NT2/D1 (cell line): ENCODE measurements at regions not wholly inside any gene's neighbourhood (a gene's known extent, or its start where the extent isn't known, plus 50 kb on each side); places are given as distances from the start of the nearest gene placed in this dataset.

Experiments
- DNase-seq: peaks from one replicate; pipeline ENCODE4 v3.0.0-alpha.2; 2011; ENCODE audit warnings: low read depth, low spot score
- H3K27me3 ChIP-seq: 2 replicates; pipeline ENCODE4 v1.6.0; 2011; ENCODE audit warnings: mild to moderate bottlenecking; ENCODE audit not compliant: insufficient read length, insufficient read depth
- H3K36me3 ChIP-seq: 2 replicates; pipeline ENCODE4 v1.6.1; 2011; ENCODE audit warnings: mild to moderate bottlenecking, low read length, mixed read lengths; ENCODE audit not compliant: insufficient read depth, insufficient read length
- H3K4me1 ChIP-seq: 2 replicates; pipeline ENCODE4 v1.5.1; 2011; ENCODE audit not compliant: insufficient read depth, insufficient read length
- H3K4me3 ChIP-seq: 2 replicates; pipeline ENCODE4 v1.5.1; 2011; ENCODE audit warnings: low read depth; ENCODE audit not compliant: insufficient read length
- H3K9ac ChIP-seq: 2 replicates; pipeline ENCODE4 v1.6.0; 2011; ENCODE audit warnings: low read depth; ENCODE audit not compliant: insufficient read length
- H3K9me3 ChIP-seq: 2 replicates; pipeline ENCODE4 v1.5.1; 2011; ENCODE audit warnings: mild to moderate bottlenecking, low read length; ENCODE audit not compliant: insufficient read depth
- SUZ12 ChIP-seq: IDR thresholded peaks from 2 replicates; pipeline ENCODE4 v1.6.1; 2011; ENCODE audit not compliant: insufficient read length, insufficient read depth; ENCODE audit errors: extremely low read depth
- YY1 ChIP-seq: IDR thresholded peaks from 2 replicates; pipeline ENCODE4 v1.6.1; 2011; ENCODE audit not compliant: insufficient read length, insufficient read depth
- ZNF274 ChIP-seq: IDR thresholded peaks from 2 replicates; pipeline ENCODE4 v1.6.1; 2011; ENCODE audit warnings: mild to moderate bottlenecking, low read depth, low read length

DNA sequence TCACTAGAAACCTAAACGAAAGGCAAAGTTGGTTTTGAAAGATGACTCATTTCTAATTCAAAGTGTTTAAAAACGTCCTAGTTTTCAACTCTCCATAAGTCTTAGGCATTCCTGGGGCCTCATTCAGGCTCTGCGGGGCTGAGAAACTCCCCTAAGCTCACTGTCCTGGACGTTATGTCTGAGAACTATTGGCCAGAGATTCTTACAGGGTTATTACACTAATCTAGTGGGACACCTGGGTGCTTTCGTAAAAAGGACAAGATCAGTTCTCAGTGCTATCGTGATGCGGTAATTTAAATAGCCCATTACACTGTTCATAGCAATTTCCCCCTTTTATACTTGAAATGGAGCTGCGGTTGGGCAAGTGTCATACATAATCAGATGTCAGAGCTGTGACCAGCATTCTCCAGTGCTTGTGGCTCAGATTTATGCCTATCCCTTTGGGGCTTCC is 280.9 kb downstream of the QKI start:
- H3K9ac ChIP-seq, result no peak overlapping the region
- H3K4me3 ChIP-seq, result no peak overlapping the region
- no peaks in the 10 kb centered on the region for H3K27me3 ChIP-seq
- DNase-seq, result no peak
- no peaks in the 10 kb centered on the region for H3K4me1 ChIP-seq
- no peaks in the 10 kb centered on the region for H3K36me3 ChIP-seq
- no peaks in the 10 kb centered on the region for H3K9me3 ChIP-seq
- TF ChIP-seq ZNF274 (no peak), SUZ12 (no peak), YY1 (no peak)

DNA sequence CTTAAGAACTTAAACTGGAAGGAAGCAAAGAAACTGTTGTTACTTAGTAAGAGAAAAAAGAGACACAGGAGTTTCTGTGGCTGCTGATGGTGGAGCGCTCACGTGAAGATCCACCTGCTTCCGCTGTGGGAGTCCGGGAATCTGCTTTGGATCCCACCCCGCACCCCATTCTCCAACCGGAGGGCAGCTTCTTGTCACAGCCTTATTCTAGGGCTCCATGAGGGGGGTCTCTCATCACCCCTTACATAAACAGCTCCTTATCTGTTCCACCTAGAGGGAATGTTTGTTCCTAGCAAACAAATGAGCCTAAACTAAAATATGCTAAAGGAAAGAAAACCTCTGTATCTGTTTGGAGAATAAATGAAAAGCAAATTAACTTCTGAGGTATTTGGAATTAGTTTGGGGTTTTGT is 280.5 kb downstream of the QKI start:
- Histone ChIP-seq H3K36me3 (no peaks in the 10 kb centered on the region), H3K9ac (no peak overlapping the region), H3K4me1 (no peaks in the 10 kb centered on the region), H3K9me3 (no peaks in the 10 kb centered on the region), H3K4me3 (no peak overlapping the region), H3K27me3 (no peaks in the 10 kb centered on the region)
- TF ChIP-seq YY1 (no peak), SUZ12 (no peak), ZNF274 (no peak)
- DNase-seq, result no peak

DNA sequence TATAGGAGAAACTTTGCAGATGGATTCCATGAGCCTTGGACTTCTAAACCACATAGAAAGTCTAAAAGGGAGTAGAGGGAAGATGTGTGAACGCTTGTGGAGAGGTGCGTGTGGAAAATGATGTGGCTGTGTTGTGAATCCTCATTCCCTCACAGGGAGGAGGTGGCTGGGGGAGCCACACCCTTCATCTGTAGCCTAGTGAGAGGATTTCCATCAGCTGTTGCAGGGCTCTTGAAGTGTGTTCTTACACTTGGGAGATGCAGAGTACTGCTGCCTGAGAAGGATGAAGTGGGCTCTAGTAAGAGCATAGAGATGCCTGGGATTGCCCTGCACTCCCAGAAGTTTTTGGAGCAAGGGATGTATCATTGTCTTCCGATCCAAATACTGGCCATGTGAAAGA is 279.6 kb downstream of the QKI start:
- no peaks in the 10 kb centered on the region for H3K4me1 ChIP-seq
- no peaks in the 10 kb centered on the region for H3K27me3 ChIP-seq
- DNase-seq, result no peak
- no peaks in the 10 kb centered on the region for H3K9me3 ChIP-seq
- no peaks in the 10 kb centered on the region for H3K36me3 ChIP-seq
- no peak for TF ChIP-seq YY1
- TF ChIP-seq ZNF274, result no peak
- no peak for TF ChIP-seq SUZ12
- no peak overlapping the region for H3K9ac ChIP-seq
- no peak overlapping the region for H3K4me3 ChIP-seq

DNA sequence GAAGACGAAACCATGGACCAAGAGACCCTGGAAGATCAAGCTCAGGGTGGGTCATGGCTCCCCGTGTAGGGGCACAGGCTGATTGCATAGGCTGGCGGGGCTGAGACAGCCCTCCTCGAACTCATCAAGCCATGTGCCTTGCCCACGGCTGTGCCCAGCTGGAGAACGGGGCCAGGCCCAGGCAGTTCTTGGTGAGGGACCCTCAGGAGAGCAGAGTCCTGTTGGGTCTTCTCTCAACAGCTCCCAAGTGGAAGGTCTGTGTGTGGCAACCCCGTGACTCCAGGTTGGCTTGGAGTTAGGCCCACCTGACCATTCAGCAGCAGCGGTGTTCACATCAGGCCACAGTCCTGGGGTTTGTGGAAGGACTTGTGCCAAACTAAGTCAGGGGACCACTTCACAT is 276.5 kb downstream of the QKI start:
- TF ChIP-seq YY1 (no peak), SUZ12 (no peak), ZNF274 (no peak)
- no peaks in the 10 kb centered on the region for H3K36me3 ChIP-seq
- H3K4me3 ChIP-seq, result no peak overlapping the region
- DNase-seq, result no peak
- no peak overlapping the region for H3K9ac ChIP-seq
- H3K9me3 ChIP-seq, result no peaks in the 10 kb centered on the region
- H3K27me3 ChIP-seq, result no peaks in the 10 kb centered on the region
- no peaks in the 10 kb centered on the region for H3K4me1 ChIP-seq

DNA sequence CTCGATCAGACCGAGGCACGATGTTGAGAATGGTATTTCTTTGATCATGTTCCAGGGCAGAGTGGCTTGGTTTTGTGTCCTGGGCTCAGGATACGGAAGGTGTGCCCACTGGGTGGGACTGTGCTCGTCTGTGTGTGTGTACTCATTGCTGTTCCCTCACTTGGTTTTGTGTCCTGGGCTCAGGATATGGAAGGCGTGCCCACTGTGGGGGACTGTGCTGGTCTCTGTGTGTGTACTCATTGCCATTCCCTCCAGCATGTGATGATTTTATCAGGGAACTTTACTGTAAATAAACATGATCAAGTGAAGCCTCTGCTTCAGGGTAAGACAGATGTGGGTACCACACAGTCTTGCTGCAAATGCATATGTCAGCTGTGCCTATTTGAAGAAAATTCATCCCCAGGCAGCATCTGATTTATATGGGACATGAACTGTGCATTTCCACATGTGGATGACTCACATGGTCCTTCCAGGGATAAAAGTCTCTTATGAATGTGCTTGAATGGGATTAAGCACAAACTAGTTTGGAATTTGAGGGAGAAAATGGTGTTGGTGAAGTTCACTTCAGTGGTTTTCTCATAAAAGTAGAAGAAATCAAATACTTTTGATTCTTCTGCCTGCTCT is 274.3 kb downstream of the QKI start:
- H3K9ac ChIP-seq, result no peak overlapping the region
- TF ChIP-seq SUZ12, result no peak

DNA sequence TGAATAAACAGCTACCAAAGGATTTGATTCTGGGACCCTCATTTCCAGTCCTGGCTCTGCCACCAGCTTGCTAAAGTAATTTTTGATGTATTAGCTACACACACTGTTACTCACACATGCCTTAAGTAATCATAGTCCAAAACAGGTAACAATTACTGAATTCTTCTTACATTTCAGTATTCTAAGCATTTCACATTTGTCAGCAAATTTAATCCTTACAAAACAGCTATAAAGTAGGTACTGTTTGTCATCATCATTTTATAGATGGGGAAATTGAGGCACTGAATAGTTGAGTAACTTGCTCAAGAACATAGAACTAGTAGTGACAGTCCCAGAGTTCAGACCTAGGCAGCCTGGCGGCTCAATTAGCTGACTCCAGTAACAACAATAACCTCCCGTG is 272.6 kb downstream of the QKI start:
- Histone ChIP-seq H3K36me3 (no peaks in the 10 kb centered on the region), H3K9ac (no peak overlapping the region), H3K4me3 (no peak overlapping the region), H3K9me3 (no peaks in the 10 kb centered on the region), H3K27me3 (no peaks in the 10 kb centered on the region), H3K4me1 (no peaks in the 10 kb centered on the region)
- TF ChIP-seq ZNF274 (no peak), SUZ12 (no peak), YY1 (no peak)
- DNase-seq, result no peak

More for the DNA sequence above, 274.3 kb downstream of the QKI start:
- DNase-seq, result no peak
- H3K36me3 ChIP-seq, result no peaks in the 10 kb centered on the region
- no peak overlapping the region for H3K4me3 ChIP-seq
- H3K9me3 ChIP-seq, result no peaks in the 10 kb centered on the region
- H3K4me1 ChIP-seq, result no peaks in the 10 kb centered on the region
- H3K27me3 ChIP-seq, result no peaks in the 10 kb centered on the region

DNA sequence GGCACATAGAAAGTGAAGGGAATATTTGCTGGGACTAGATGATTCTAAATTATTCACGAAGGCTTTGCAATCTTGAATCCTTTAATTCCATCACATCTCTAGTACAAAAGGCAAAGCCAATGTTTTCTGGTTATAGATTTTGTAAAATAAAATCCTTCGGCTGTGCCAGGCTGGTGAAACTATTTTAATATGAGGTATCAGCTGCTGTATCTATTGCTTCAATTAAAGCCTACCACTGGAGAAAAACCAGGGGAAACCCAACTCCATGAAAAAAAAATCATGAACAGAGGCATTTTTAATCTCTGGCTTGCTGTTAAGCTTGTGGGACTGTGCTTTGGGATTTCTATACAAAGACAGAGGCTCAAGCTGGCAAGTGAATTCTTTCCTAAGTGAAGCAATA is 271.8 kb downstream of the QKI start:
- no peak for DNase-seq
- no peaks in the 10 kb centered on the region for H3K36me3 ChIP-seq
- H3K4me3 ChIP-seq, result no peak overlapping the region
- H3K27me3 ChIP-seq, result no peaks in the 10 kb centered on the region
- H3K4me1 ChIP-seq, result no peaks in the 10 kb centered on the region
- TF ChIP-seq ZNF274 (no peak), YY1 (no peak), SUZ12 (no peak)
- no peak overlapping the region for H3K9ac ChIP-seq
- H3K9me3 ChIP-seq, result no peaks in the 10 kb centered on the region
